GM12891 (cell line): ENCODE measurements at regions not wholly inside any gene's neighbourhood (a gene's known extent, or its start where the extent isn't known, plus 50 kb on each side); places are given as distances from the start of the nearest gene placed in this dataset.

Source experiments
- PAX5 ChIP-seq: IDR thresholded peaks from 2 replicates; pipeline ENCODE4 v1.6.1; 2011; ENCODE audit warnings: low read length, moderate library complexity, mild to moderate bottlenecking; ENCODE audit not compliant: insufficient read depth, severe bottlenecking
- POLR2A ChIP-seq: IDR thresholded peaks from 2 replicates; pipeline ENCODE4 v1.6.1; 2011; ENCODE audit warnings: low read depth, low read length, control low read depth
- POLR2AphosphoS5 ChIP-seq: IDR thresholded peaks from 2 replicates; pipeline ENCODE4 v1.6.1; 2011; ENCODE audit warnings: low read depth, low read length, control low read depth
- POU2F2 ChIP-seq: IDR thresholded peaks from 2 replicates; pipeline ENCODE4 v1.6.1; 2011; ENCODE audit warnings: low read depth, mild to moderate bottlenecking, control low read depth, low read length, moderate library complexity
- SPI1 ChIP-seq: IDR thresholded peaks from 2 replicates; pipeline ENCODE4 v1.6.1; 2011; ENCODE audit warnings: low read depth, low read length, control low read depth
- TAF1 ChIP-seq: IDR thresholded peaks from 2 replicates; pipeline ENCODE4 v1.6.1; 2011; ENCODE audit warnings: low read depth, low read length, control low read depth

GRCh38 chr11:32312865-32313403 lies 122.4 kb downstream of the WT1 start:
- TF ChIP-seq TAF1 (no peak), POLR2A (no peak), POLR2AphosphoS5 (no peak), SPI1 (no peak), PAX5 (no peak), POU2F2 (no peak)
